EH (cell line): ENCODE measurements at regions not wholly inside any gene's neighbourhood (a gene's known extent, or its start where the extent isn't known, plus 50 kb on each side); places are given as distances from the start of the nearest gene placed in this dataset.
A peak's percentile ranks its signal among the peaks of the same experiment; 100 is the strongest.

Experiments used
- DNase-seq: peaks from one replicate; pipeline ENCODE4 v3.0.0-alpha.2; 2015; ENCODE audit warnings: low read depth

DNA sequence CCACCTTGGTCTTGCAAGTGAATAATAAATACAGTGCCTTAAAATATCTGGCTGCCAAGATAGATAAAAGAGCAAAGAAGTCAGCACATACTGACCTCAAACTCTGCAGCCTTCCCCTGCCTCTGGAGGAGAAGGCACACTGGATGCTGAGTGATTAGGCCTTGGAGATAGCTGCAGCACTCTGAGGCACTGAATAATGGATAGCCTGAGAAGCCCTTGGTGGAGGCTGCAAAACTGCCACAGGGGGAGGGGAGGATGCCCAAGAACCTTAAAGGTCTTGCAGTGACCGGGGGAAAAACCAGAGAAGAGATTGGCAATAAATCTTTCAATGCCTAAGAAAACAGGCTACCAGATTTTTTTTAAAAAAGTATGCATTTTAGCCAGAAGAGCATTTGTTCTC is 167.4 kb upstream of the PRMT6 start:
- no peak for DNase-seq

DNA sequence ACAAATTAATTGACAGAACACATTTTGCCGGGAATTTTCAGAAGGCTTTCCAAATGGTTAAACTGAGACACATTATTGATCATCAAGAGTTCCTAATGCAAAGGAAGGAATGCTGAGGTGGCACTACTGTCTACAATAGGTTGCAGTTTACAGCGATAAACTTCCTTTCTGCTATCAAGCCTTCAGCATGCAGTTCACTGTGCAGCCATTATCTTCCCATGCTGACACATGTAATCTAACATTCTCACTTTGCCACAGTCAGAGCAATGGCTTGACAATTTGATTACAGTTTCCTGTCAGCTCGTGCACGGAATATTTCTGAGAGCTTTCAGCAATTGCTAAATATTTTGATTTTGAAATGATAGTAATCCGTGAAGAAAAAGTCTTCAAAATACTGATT is 166.9 kb upstream of the PRMT6 start:
- no peak for DNase-seq

DNA sequence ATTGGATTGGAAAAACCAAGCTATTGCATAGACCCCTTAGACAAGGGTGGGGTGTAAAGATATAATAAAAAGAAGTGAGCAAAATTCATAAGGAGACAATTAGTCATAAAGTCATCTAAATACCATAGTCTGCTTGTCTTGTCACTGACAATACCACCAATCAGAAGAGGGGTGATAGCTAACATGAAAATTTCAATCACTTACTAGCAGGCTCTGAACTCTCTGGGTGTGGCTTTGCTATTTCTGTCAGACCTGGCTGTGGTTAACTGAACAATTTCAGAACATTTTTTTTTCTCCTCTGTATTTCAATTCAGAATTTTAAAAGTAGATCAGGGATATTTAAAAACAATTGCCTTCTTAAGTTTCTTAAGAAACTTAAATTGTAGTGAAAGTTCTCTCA is 158.5 kb upstream of the PRMT6 start:
- DNase-seq, result no peak

DNA sequence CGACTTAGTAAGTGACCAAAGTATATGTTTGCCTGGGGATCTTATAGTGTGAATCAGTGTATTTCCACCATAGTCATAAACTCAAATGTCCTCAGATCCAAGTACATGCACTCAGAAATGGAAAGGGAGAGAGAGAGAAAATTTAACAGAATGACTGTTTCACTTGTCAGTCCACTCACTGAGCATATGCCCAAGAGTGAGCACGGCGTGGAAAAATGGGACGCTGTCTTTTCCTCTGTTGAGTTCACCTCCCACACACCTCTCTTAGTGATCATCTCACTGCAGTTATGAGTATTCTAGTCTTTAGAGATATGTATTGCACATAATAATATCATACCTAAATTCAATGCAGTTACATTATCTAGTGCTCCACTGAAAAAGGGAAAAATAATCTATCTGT is 156.8 kb upstream of the PRMT6 start:
- no peak for DNase-seq

DNA sequence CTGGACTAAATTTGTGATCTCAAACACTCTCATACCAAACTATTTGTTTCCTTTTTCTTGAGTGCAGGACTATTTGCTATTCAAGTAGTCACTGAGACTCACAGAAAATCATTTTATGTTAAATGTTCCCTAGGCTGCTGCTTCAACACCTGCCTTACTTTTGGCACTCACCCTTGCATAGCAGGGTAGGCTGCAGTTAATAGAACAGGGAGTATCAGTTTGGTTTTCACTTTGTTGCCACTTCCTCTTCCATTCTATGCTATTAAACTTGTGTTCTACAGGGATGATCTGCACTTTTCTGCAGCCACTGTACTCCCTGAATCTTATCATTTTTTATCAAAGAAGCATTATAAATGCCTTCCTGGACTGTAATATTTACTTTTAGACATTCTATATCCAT is 148.7 kb upstream of the PRMT6 start:
- DNase-seq, result no peak

DNA sequence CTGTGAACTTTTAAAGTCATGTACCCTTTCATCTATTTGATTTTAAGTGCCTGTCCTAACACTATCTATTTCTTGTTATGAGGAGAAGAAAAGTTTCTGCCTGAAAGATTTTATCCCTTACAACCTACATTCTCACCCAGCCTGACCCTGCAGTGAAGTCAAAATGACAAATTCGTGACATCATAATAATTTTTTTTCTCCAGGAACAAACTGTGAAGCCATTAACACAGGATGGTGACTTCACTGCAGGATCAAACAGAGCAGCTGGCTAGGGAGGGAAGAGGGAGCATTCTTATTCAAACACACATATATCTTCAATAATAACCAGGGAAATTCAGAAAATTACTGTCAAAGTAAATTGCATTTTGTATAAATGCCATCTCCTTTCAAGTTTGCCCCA is 147.8 kb upstream of the PRMT6 start:
- DNase-seq, result no peak

DNA sequence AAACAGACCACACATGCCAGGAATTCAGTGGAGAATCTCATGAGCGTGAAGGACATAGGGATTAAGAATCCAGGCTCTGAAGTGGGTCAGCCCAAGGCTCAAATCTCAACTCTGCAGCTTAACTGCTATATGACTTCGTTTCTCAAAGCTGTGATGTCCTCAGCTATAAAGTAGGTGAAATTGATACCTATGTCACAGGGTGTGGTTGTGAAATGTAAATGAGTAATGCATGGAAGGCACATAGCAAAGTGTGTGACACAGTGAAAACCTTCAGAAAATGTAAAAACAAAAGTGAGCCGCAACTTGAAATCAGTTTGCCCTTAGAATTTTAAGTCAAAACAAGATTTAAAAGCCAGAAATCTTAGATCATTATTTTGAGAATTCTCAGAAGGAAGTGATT is 145.7 kb upstream of the PRMT6 start:
- no peak for DNase-seq

DNA sequence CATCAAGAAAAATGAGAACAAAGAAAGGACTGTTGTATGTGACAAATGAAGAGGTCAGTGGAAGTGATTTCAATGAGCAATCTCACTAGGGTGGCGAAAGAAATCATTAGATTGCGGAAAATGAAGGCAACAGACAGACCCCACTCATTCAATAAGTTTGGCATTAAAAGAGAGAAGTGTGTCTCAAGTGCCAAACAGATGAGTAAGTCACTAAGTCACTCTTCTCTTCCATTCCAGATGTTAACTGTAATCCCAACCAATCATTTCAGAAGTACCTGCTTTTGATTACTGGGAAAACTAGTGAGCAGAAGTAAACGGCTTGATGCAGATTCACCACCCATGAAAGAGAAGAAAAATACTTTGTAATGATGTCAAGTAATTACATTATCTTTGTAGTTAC is 144.3 kb upstream of the PRMT6 start:
- DNase-seq, result no peak

DNA sequence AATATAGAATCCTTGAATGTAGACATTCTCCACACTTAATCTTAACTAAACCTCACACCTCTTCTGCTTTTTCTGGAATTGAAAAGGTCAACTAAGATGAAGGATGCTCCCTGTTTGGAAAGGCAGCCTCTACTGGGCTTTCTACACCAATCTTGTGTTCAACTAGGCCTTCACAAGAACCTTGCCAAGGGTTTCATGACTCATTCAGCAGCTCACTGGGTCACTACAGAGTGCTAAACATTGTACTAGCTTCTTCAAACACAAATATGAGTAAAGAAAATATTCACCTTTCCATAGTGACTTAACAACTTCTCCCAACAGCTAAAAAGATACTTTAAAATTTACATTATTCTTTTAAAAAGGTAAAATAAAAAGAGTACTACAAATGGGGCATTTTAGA is 135.3 kb upstream of the PRMT6 start:
- peak; percentile 1 for DNase-seq

DNA sequence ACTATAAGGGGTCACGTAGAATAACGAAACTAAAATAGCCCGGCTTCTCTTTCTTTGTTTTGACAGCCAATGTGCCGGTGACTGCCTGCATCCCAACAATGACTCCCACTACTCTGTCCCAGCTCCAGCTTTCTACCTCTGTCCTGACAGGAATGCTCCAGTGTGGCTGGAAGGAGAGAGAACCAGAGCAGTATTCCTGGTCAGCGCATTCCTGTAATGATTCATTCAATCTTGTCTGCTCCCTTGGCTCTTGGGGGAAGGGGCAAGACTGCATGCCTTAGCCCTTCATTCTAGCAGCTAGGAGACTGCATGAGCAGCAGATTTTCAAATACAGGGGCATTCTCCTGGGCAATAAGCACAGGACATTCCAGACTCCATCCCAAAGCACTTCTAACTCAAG is 132.1 kb upstream of the PRMT6 start:
- DNase-seq, result peak; percentile 59

DNA sequence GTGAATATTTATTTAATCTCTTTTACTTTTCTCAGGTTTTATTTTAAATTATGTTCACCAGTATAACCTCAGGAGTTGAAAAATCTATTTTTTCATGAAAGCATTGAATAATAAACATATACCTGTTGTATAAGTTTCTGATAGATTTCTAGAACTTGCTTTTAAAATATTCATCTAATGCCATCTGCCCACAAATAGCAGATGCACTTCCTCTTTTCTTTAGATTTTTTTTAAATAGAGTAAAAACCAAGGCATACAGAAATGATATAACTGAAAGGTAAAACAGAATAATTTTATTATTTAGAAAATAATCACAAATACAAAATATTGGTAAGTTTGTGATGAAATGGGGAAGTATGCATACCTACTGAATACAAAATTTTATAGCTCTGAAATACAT is 130.7 kb upstream of the PRMT6 start:
- DNase-seq, result no peak

DNA sequence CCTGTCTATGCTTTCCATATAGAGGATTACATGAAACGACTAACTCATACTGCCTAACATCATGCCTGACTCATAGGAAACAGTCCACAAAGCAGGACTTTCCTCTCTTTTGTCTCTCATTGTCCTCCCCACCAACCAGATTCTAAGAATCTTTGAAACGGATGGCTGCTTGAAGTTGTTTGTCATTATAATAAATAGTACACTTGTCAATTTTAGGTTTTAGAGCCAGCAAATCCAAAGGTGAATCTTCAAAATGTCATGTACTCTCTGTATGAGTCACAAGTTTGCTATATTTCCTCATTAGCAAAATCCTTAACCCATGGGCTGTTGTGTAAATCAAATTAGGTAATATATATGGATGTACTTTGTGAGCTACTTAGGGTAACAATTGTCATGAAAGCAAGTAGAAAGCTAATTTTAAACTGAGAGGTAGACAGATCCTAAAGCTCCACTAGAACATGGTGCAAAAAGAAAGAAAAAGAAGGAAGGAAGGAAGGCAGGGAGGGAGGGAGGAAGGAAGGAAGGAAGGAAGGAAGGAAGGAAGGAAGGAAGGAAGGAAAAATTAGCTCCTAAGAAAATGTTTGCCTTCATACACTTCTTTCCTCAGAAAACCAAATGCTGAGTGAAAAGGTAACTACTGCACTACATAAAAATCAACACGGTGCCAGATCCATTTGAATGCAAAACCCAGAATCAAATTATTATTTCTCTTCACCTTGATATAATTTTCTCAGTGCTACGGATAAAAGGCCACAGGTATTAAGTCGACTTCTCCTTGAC is 129.5 kb upstream of the PRMT6 start:
- DNase-seq, result peak; percentile 8

DNA sequence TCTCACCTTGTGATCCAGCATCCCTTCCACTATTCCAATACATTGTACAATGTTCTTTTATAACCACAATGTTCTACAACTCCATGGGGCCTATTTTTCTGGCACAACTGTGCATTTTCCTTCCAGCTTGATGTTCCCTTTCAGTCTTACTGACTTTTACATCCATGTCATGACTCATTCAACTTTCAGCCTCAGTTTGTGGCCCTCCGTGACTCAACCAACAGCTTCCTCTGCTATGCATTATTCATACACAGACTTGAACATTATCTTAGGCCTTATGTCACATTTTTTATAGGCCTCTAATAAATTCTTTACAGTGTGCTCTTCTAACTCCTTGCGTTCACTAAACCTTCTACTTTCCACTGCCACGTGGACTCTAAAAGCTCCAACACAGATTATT is 119.4 kb upstream of the PRMT6 start:
- peak; percentile 97 for DNase-seq

DNA sequence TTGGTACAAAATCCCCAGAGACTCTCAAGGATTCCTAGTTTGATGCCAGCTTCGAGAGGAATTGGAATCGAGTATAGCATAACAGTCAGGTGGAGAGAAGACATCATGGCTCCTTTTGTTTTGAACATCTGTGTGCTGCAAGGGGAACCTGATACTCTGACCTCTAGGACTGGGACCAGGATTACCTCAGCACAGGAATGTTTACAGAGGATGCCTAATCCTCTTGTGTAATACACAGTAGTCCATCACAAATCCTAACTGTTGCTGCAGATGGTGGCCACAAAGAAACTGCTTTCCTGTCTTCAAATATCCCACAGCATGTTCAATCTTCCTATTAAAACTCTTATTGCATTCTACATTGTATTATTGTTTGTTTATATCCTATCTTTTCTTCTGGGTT is 111.8 kb upstream of the PRMT6 start:
- no peak for DNase-seq

DNA sequence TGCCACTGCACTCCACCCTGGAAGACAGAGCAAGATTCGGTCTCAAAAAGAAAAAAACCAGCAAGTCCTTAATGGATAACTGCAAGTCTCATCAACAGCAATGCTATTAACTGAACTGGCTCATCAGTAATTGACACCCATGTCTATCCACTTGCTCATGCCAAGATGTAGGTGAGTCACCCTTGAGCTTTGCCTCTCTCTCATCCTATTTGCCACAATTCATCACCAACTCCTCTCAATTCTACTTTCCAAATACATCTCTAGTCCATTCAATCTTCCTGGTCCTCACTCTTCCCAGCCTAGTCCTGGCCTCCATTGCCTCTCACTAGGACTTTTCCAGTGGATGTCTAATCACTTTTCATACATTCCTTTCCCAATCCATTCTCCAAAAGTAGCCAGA is 103.7 kb upstream of the PRMT6 start:
- peak; percentile 4 for DNase-seq

DNA sequence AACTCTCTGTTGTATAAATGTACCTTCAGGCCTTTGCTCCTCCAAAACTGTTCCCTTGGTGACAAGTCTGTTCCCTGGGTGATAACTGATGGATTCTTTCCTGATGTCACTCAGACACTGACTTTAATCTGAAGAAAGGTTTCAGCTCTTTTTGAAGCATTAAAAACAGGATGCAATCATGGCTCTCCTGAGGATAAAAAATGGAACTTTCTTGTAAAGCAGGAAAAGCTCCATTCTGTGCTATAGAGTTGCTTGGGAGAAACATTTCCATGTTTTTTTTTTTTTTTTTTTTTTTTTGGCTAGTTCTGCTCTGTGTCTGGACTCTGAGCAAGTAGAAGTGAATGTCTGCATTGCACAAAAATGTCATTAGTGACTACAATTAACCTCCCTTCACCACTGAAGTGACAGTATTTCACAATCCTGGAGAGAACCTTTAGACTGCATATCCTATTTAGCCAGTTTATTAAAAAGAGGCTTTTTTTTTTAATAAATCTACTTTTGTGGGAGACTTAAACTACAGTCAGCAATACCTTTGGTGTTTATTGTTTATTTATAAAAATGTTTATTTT is 101.7 kb upstream of the PRMT6 start:
- no peak for DNase-seq

DNA sequence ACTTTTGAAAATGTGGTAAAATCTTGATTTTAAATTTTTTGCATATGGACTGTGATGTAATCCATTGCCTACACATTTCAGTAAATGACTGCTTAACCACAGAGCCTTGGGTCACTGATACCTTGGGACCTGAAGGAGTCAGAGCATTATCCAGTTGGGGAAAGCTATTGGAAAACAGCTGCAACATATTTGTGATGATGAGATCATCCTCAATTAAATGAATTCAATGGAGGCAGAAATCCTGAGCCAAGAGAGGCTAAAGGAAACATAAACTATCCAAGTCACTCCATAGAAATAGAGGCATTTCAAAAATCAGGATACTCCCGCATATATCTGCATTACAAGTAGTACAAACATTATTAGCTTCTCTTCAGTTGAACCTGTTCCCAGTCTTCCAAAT is 99.8 kb upstream of the PRMT6 start:
- DNase-seq, result no peak

DNA sequence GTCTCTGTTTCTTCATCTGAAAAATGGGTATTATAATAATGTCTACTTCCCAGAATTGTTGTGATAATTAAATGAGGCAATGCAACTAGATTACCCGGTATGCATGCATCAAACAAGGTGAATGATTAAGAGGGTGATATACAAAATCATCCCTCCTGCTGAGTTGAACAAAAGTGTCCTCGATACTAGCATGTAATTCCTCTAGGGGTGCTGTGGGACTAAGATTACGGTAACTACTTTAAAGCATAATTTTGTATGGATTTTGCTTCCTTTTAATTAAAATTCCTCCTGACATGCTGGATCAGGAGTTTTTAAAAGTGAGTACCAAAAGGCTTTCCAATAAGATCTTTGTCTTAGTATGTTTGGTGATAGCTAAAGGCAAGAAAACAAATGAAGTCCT is 98.7 kb upstream of the PRMT6 start:
- no peak for DNase-seq

DNA sequence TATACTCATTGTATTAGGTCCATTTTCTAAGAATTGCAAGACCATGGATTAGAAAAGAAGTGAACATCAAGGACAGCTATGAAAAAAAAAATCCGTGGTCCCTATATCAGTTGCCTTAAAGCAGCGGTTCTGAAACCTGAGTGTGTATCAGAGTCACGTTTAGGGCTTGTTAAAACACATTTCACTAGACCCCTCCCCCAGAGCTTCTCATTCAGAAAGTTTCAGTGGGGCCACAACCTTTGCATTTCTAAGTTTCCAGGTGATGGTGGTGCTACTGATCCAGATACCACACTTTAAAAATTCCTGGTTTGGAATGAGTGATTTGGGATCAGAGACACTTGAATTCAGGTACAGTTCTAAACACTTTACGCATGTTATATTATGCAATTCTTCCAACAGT is 96.1 kb upstream of the PRMT6 start:
- no peak for DNase-seq

DNA sequence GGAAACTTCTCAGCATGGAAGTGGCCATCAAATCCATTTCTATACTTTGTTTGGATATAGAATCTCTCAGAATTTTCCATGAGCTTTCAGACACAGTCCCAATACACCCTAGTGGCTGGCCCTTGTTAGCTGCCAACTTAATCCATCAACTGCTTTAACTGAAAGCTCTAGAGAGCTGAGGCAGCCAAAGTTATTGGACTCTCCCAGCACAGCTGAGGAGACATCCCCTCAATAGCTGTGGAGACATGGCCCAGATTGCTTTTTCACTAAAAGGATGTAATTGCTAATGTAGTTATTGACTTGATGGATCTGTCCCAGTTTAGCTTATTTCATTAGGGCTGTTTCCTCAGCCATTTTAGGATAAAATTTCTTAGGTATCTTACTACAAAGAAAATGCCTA is 94.8 kb upstream of the PRMT6 start:
- DNase-seq, result no peak

DNA sequence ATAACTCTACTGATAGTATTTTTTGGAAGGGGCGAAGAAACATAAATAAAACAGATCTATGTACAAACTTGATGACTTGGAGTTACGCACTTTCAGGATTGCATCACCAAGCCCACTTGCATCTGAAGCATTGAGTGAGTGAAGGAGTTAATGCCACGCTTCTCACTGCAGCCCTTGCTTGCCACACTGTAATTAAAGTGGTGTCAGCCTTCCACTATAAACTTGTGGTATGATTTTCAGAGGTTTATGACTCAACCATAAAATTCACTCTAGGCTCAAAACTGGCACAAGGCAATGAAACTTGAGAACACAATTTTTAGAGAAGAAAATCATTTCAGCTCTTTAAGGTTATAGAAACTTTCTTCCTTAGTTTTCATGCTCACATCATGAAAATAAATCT is 93.9 kb upstream of the PRMT6 start:
- no peak for DNase-seq

DNA sequence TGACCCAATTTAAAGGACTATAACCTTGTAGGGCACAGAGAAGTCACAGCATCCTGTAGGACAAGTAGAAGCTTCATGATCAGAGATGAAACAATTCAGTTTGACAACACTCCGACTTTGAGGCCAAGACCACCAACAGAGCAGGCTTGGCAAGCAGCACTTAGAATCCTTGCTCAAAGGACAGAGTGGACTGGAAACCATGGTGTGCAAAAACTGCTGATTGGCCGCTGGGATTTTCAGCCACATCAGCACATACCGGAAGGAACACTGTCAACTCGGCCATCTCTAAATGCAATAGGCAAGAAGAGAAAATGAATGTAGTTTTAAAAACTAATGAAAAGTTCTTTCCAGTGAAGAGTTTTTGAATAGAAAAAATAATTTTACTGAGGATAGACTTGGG is 92.0 kb upstream of the PRMT6 start:
- no peak for DNase-seq

DNA sequence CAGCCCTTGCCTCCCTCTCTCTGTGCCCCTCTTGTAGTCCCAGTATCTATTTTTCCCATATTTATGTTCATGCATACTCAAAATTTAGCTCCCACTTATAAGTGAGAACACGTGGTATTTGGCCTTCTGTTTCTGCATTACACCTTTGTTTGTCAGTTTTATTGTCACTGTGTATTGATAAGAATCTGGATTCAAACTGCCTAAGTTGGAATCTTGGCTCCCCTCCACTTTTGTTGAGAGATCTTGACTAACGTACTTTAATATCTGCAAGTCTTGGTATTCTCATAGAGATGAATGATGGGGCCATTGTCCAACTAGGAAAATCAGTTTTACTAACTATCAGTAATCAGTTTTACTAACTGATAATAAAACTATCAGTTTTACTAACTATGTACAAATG is 87.8 kb upstream of the PRMT6 start:
- no peak for DNase-seq

DNA sequence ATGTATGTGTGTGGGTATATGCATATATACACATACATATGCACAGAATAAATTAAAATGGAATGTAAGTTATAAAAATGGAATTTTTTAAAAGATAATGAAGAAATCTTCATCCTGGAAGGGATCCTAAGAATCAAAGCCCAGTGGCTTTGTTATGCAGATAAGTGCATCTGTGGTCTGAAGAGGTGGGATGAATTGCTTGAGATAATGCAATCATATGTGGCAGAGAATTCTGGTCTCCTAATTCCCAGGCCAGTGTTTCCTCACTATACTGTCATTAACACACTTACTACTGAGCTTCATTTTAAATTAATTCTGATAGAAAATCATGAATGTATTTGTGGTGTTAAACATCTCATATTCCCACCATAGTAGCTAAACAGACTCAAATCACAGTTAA is 86.7 kb upstream of the PRMT6 start:
- DNase-seq, result no peak
